Lung (tissue), 11 donors: ENCODE measurements at regions not wholly inside any gene's neighbourhood (a gene's known extent, or its start where the extent isn't known, plus 50 kb on each side); places are given as distances from the start of the nearest gene placed in this dataset.

Experiments
- ATAC-seq: fragments of 200-7000 bp; cut with Tn5 transposase; one replicate; pipeline ENCODE4 v1.9.1; 2020; ENCODE audit warnings: moderate number of reproducible peaks; ENCODE audit not compliant: insufficient read depth, low FRiP score
- DNase-seq, 3 donors: peaks; one replicate each; pipeline ENCODE4 v3.0.0-alpha.2; 2013 to 2017
- H3K27ac ChIP-seq, 2 donors: one replicate each; pipeline ENCODE4 v1.5.1; 2013; ENCODE audit warnings: mild to moderate bottlenecking in 2 of 2, moderate library complexity in 2 of 2, control low read depth in 1 of 2, inconsistent platforms in 1 of 2, low read depth in 1 of 2, low read length in 1 of 2
- H3K27me3 ChIP-seq, 3 donors: one replicate each; pipeline ENCODE4 v1.5.1; 2013; ENCODE audit warnings: low read length in 2 of 3; ENCODE audit not compliant: control insufficient read depth in 3 of 3, insufficient read depth in 3 of 3
- H3K36me3 ChIP-seq, 4 donors: one replicate each; pipeline ENCODE4 v1.5.1; 2013; ENCODE audit warnings: low read length in 4 of 4, mild to moderate bottlenecking in 1 of 4, moderate library complexity in 1 of 4; ENCODE audit not compliant: control insufficient read depth in 4 of 4, insufficient read depth in 4 of 4
- H3K4me1 ChIP-seq, 5 donors: one replicate each; pipeline ENCODE4 v1.5.1; 2013; ENCODE audit warnings: low read length in 5 of 5, mild to moderate bottlenecking in 2 of 5, moderate library complexity in 1 of 5; ENCODE audit not compliant: control insufficient read depth in 5 of 5, insufficient read depth in 5 of 5
- H3K4me3 ChIP-seq: one replicate; pipeline ENCODE4 v1.5.1; 2013; ENCODE audit warnings: mild to moderate bottlenecking, control low read depth, moderate library complexity
- H3K9ac ChIP-seq, 2 donors: one replicate each; pipeline ENCODE4 v1.5.1; 2013; ENCODE audit warnings: low read length in 2 of 2, control low read depth in 1 of 2; ENCODE audit not compliant: insufficient read depth in 1 of 2
- H3K9me3 ChIP-seq, 4 donors: one replicate each; pipeline ENCODE4 v1.5.1; 2013; ENCODE audit warnings: low read length in 3 of 4, mild to moderate bottlenecking in 1 of 4, moderate library complexity in 1 of 4; ENCODE audit not compliant: control insufficient read depth in 4 of 4, insufficient read depth in 3 of 4
- WGBS, 2 donors: extraction: QIAGEN DNeasy Blood & Tissue Kit; methylation state at CpG; one replicate each; pipeline ENCODE4 v1.1.7; 2013; 5-methylcytosine and 5-hydroxymethylcytosine counted together
- TF ChIP-seq, protein P1 (sequence below): IDR thresholded peaks from 2 replicates; pipeline ENCODE4 v1.5.1; 2012; ENCODE audit warnings: mild to moderate bottlenecking; ENCODE audit errors: control extremely low read depth, extremely low read depth
- donor health status: control.
- donor health status: control.
- donor health status: Bipolar disorder and iron deficiency.
- donor health status: healthy.
- donor health status: DM: yes; HTN: yes; CAD: no.

DNA sequence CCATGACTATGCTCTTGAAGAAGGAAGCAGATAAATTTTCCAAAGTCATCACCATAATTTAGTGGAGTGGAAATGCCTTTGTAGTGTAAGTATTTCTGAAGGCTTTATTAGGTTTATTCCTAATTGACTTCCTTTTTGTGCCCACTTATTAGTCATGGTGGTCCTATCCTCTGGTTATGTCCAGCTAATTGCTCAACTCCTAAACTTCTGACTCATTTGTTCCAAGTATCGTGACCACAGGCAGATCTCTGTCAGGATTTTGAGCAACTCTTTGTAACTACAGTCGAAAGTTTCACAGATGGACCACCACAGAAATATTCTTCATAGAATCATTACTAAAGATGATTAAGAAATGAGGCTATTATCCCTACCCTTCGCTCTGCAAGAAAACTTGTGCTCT is 315.6 kb upstream of the PTCHD4 start:
- Histone ChIP-seq H3K27ac (no peak overlapping the region), H3K27me3 (no peaks in the 10 kb centered on the region), H3K36me3 (no peaks in the 10 kb centered on the region), H3K4me3 (no peak overlapping the region), H3K4me1 (peaks cover 0 to 12% (median 0%) of the 10 kb centered on the region in 5 donors), H3K9me3 (peaks cover 0 to 2% (median 0%) of the 10 kb centered on the region in 4 donors), H3K9ac (no peak overlapping the region)
- TF ChIP-seq, protein P1, sequence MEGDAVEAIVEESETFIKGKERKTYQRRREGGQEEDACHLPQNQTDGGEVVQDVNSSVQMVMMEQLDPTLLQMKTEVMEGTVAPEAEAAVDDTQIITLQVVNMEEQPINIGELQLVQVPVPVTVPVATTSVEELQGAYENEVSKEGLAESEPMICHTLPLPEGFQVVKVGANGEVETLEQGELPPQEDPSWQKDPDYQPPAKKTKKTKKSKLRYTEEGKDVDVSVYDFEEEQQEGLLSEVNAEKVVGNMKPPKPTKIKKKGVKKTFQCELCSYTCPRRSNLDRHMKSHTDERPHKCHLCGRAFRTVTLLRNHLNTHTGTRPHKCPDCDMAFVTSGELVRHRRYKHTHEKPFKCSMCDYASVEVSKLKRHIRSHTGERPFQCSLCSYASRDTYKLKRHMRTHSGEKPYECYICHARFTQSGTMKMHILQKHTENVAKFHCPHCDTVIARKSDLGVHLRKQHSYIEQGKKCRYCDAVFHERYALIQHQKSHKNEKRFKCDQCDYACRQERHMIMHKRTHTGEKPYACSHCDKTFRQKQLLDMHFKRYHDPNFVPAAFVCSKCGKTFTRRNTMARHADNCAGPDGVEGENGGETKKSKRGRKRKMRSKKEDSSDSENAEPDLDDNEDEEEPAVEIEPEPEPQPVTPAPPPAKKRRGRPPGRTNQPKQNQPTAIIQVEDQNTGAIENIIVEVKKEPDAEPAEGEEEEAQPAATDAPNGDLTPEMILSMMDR = no peak
- WGBS, 2 donors = 89% methylated on average over 3 of the region's 3 CpGs
- ATAC-seq (no peak), DNase-seq (no peak)

DNA sequence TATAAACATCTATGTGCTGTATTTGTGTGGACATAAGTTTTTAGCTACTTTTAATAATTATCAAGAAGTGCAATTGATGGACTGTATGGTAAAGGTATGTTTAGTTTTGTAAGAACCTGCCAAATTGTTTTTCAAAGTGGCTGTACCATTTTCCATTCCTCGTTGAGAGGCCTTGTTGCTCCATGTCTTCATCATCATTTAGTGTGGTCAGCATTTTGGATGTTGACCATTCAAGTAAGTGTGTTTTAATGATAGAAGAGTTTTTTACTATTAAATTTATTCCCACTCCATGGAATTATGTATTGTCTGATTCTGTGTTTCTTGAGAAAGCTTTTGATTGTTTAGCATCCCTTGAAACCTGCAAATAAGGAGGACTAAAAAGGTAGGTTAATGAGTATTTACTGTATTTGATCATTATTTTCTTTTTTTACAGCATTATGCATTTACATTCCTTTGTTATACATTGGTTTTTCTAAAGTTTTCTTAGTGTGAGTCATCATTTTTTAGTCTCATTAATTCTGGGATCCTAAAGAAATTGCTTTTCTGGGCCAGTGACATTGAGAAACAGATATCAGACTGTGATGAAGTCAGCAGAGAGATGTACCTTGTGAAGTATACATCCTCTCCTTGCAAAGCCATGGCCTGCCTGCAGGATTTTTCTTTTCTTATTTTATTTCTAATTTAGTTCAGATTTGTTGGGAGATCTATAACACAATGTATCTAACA is 312.8 kb upstream of the PTCHD4 start:
- 88 to 90% methylated on average over 1 of the region's 1 CpG for WGBS, 2 donors
- TF ChIP-seq, protein P1 = no peak
- peaks cover 0 to 3% (median 0%) of the 10 kb centered on the region in 5 donors for H3K4me1 ChIP-seq
- no peak overlapping the region for H3K27ac ChIP-seq
- no peaks in the 10 kb centered on the region for H3K27me3 ChIP-seq
- no peaks in the 10 kb centered on the region for H3K36me3 ChIP-seq
- peaks cover 0 to 2% (median 0%) of the 10 kb centered on the region in 4 donors for H3K9me3 ChIP-seq
- no peak overlapping the region for H3K4me3 ChIP-seq
- H3K9ac ChIP-seq = no peak overlapping the region
- DNase-seq (no peak), ATAC-seq (no peak)

DNA sequence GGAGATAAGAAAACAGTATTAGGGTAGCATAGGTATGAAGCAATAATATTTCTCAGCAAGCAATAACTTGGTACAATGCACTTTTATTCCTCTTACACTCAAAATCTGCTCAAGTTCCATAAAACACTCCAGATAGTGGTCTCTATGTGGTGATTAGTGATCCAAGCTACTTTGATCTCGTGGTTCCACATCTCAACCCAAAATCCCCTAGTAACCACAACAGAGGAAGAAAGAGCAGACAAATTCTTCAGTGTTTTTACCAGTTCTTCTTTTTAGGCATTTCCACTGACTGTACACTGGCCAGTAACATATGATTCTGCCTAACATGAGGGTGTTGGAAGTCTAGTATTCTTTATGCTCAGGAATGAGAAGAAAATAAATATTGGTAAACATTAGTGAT is 309.0 kb upstream of the PTCHD4 start:
- H3K27me3 ChIP-seq = no peaks in the 10 kb centered on the region
- no peaks in the 10 kb centered on the region for H3K4me1 ChIP-seq
- peaks cover 0 to 2% (median 0%) of the 10 kb centered on the region in 4 donors for H3K9me3 ChIP-seq
- 33 to 47% methylated on average over 1 of the region's 1 CpG for WGBS, 2 donors
- DNase-seq (no peak), ATAC-seq (no peak)
- H3K27ac ChIP-seq = no peak overlapping the region
- TF ChIP-seq, protein P1 = no peak
- H3K36me3 ChIP-seq = no peaks in the 10 kb centered on the region
- no peak overlapping the region for H3K9ac ChIP-seq
- H3K4me3 ChIP-seq = no peak overlapping the region

DNA sequence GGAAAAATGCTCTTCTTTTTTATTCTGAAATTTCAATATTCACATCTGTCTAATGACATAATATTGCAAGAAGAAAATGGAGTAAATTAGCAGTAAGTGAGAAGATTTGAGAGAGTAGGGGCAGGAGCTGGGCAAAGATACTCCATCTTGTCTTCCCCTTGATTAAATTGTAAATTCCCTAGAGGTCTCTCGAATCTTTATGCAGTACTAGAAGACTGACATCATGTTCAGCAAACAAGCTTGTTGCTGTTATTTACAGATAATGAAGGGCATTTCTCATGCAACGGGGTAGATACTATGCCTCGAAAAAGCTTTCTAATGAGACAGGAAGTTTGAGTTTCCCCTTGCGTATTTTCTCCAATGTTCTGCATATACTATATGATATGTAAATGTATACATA is 306.9 kb upstream of the PTCHD4 start:
- H3K27ac ChIP-seq = no peak overlapping the region
- TF ChIP-seq, protein P1 = no peak
- no peaks in the 10 kb centered on the region for H3K27me3 ChIP-seq
- H3K9me3 ChIP-seq = peaks cover 0 to 2% (median 0%) of the 10 kb centered on the region in 4 donors
- DNase-seq (no peak), ATAC-seq (no peak)
- no peak overlapping the region for H3K4me3 ChIP-seq
- WGBS, 2 donors = 57 to 74% methylated on average over 4 of the region's 4 CpGs
- no peaks in the 10 kb centered on the region for H3K36me3 ChIP-seq
- no peak overlapping the region for H3K9ac ChIP-seq
- no peaks in the 10 kb centered on the region for H3K4me1 ChIP-seq
